Sigmoid colon (tissue), 6 donors: ENCODE measurements at regions not wholly inside any gene's neighbourhood (a gene's known extent, or its start where the extent isn't known, plus 50 kb on each side); places are given as distances from the start of the nearest gene placed in this dataset.

ENCODE experiments used
- DNase-seq: peaks from one replicate; pipeline ENCODE4 v3.0.0-alpha.2; 2019
- H3K27ac ChIP-seq, 4 donors: fragments of 200-600 bp; sonication (generic); one replicate each; pipeline ENCODE4 v1.5.1; 2016 to 2019; ENCODE audit warnings: mild to moderate bottlenecking in 1 of 4
- H3K27me3 ChIP-seq, 3 donors: fragments of 200-600 bp; sonication (generic); one replicate each; pipeline ENCODE4 v1.5.1; 2019; ENCODE audit warnings: mild to moderate bottlenecking in 1 of 3
- H3K36me3 ChIP-seq, 4 donors: fragments of 200-600 bp; sonication (generic); one replicate each; pipeline ENCODE4 v1.5.1; 2016 to 2019
- H3K4me1 ChIP-seq, 4 donors: fragments of 200-600 bp; sonication (generic); one replicate each; pipeline ENCODE4 v1.5.1; 2017 to 2019
- H3K4me3 ChIP-seq, 4 donors: fragments of 200-600 bp; sonication (generic); one replicate each; pipeline ENCODE4 v1.5.1; 2017 to 2019; ENCODE audit warnings: mild to moderate bottlenecking in 2 of 4, moderate library complexity in 1 of 4
- H3K9me3 ChIP-seq, 4 donors: fragments of 200-600 bp in 3 of 4; sonication (generic) in 3 of 4; one replicate each; pipeline versions ENCODE4 v1.5.1 to v1.6.1; 2013 to 2019
- EP300 ChIP-seq, 4 donors: sonication (generic); formaldehyde crosslinking; IDR thresholded peaks; one replicate each; pipeline ENCODE4 v1.6.1; 2017; ENCODE audit warnings: antibody characterized with exemption in 4 of 4
- POLR2A ChIP-seq, 2 donors: fragments of 450-650 bp; IDR thresholded peaks; one replicate each; pipeline ENCODE4 v1.6.1; 2016; ENCODE audit warnings: antibody characterized with exemption in 2 of 2, mild to moderate bottlenecking in 2 of 2, moderate library complexity in 2 of 2
- POLR2AphosphoS5 ChIP-seq, 4 donors: sonication (generic); formaldehyde crosslinking; IDR thresholded peaks; one replicate each; pipeline ENCODE4 v1.6.1; 2017; ENCODE audit warnings: antibody characterized with exemption in 4 of 4
- WGBS, 2 donors: extraction: QIAGEN DNeasy Blood & Tissue Kit; methylation state at CpG; one replicate each; pipeline ENCODE4 v1.1.7; 2013; 5-methylcytosine and 5-hydroxymethylcytosine counted together
- intact Hi-C: fragments of 100-400 bp; cut with DNase I; formaldehyde crosslinking; loops from one replicate; pipeline ENCODE4 v1.15.1; 2023
- TF ChIP-seq, protein P1 (sequence below), 4 experiments: fragments of 450-650 bp in 3 of 4; fragments of 200-600 bp in 1 of 4; IDR thresholded peaks; one replicate each; pipeline ENCODE4 v1.5.1; 2016 to 2019; ENCODE audit warnings: antibody characterized with exemption in 4 of 4, mild to moderate bottlenecking in 3 of 4, moderate library complexity in 2 of 4
- donor health status: healthy with polysubstance abuse.
- donor health status: healthy.

DNA sequence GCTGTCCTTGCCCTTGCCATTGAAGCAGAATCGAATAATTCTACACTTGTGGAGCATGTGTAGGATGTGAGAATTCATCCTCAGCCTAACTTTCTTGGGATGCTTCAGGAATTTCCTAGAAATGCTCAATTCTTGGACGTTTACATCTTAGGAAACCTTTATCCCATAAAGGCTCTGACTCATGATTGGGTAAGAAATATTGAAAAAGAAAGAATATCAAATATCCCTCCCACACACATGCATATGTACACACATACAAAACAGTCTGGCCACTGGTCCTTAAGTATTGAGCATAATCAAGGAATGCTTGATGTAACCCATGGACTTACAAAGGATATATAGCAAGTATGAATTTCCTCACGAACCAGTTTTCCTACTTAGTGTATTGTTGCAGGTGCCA lies 83.9 kb upstream of the IPO9 start:
- H3K4me3 ChIP-seq = no peak overlapping the region
- intact Hi-C loops = no loop called here
- H3K27ac ChIP-seq = no peak overlapping the region
- H3K9me3 ChIP-seq = no peaks in the 10 kb centered on the region
- WGBS, 2 donors = 67 to 74% methylated on average over 3 of the region's 3 CpGs
- H3K27me3 ChIP-seq = no peaks in the 10 kb centered on the region
- DNase-seq = no peak
- H3K4me1 ChIP-seq = peaks cover 0 to 24% (median 20%) of the 10 kb centered on the region in 4 donors
- TF ChIP-seq, protein P1, sequence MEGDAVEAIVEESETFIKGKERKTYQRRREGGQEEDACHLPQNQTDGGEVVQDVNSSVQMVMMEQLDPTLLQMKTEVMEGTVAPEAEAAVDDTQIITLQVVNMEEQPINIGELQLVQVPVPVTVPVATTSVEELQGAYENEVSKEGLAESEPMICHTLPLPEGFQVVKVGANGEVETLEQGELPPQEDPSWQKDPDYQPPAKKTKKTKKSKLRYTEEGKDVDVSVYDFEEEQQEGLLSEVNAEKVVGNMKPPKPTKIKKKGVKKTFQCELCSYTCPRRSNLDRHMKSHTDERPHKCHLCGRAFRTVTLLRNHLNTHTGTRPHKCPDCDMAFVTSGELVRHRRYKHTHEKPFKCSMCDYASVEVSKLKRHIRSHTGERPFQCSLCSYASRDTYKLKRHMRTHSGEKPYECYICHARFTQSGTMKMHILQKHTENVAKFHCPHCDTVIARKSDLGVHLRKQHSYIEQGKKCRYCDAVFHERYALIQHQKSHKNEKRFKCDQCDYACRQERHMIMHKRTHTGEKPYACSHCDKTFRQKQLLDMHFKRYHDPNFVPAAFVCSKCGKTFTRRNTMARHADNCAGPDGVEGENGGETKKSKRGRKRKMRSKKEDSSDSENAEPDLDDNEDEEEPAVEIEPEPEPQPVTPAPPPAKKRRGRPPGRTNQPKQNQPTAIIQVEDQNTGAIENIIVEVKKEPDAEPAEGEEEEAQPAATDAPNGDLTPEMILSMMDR (IDR thresholded peaks at IDR 0.05) = no peak
- TF ChIP-seq POLR2A (IDR thresholded peaks at IDR 0.05) (no peak), POLR2AphosphoS5 (IDR thresholded peaks at IDR 0.05) (no peak), EP300 (IDR thresholded peaks at IDR 0.05) (no peak)
- H3K36me3 ChIP-seq = no peaks in the 10 kb centered on the region

DNA sequence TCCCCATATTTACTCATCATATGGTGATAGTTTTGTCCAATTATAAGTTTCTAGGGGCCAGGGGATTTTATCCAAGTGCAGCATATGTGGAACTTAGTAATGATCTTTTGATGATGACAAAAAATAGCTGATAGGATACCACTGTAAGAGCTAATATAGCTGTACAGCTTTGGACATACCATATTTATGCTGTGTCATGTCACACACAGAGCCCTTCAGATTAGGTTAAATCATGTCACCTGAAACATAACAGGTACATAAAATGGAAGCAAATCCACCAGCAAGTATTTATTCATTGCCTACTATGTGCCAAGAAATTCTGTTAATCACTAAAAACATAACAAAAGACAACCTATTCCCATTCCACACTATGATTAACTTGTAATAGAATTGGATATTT lies 82.8 kb upstream of the IPO9 start:
- TF ChIP-seq POLR2AphosphoS5 (IDR thresholded peaks at IDR 0.05) = no peak
- no peak for TF ChIP-seq POLR2A (IDR thresholded peaks at IDR 0.05)
- TF ChIP-seq, protein P1 (IDR thresholded peaks at IDR 0.05) = no peak
- Histone ChIP-seq H3K36me3 (no peaks in the 10 kb centered on the region), H3K9me3 (no peaks in the 10 kb centered on the region), H3K27ac (no peak overlapping the region), H3K4me1 (peaks cover 0 to 21% (median 13%) of the 10 kb centered on the region in 4 donors), H3K4me3 (no peak overlapping the region), H3K27me3 (no peaks in the 10 kb centered on the region)
- DNase-seq = no peak
- intact Hi-C loops = no loop called here

DNA sequence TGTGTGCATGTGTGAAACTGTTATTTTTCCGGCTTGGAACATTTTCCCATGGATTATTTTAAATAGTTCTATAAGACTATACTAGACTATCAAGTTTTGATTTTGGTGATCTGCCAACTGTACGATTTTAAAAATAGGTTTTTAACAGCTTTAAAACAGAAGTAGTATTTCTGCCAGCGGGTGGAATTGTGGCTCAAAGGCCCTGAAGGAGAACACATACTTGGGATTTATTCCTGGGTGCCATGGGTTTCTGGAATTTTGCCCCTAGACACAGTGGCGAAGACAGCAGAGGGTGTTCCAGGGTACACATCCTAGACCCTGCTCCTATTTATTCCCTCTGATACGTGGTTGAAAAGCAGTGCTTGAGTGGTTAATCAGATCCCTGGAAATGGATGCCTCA lies 81.7 kb upstream of the IPO9 start:
- TF ChIP-seq POLR2AphosphoS5 (IDR thresholded peaks at IDR 0.05) (no peak), EP300 (IDR thresholded peaks at IDR 0.05) (no peak), POLR2A (IDR thresholded peaks at IDR 0.05) (no peak)
- TF ChIP-seq, protein P1 (IDR thresholded peaks at IDR 0.05) = no peak
- H3K4me1 ChIP-seq = peaks cover 0 to 25% (median 8%) of the 10 kb centered on the region in 4 donors
- no peak overlapping the region for H3K4me3 ChIP-seq
- H3K36me3 ChIP-seq = no peaks in the 10 kb centered on the region
- H3K27ac ChIP-seq = no peak overlapping the region
- no peak for DNase-seq
- no peaks in the 10 kb centered on the region for H3K9me3 ChIP-seq
- intact Hi-C loops = no loop called here
- 86 to 88% methylated on average over 5 of the region's 5 CpGs for WGBS, 2 donors
- H3K27me3 ChIP-seq = no peaks in the 10 kb centered on the region

DNA sequence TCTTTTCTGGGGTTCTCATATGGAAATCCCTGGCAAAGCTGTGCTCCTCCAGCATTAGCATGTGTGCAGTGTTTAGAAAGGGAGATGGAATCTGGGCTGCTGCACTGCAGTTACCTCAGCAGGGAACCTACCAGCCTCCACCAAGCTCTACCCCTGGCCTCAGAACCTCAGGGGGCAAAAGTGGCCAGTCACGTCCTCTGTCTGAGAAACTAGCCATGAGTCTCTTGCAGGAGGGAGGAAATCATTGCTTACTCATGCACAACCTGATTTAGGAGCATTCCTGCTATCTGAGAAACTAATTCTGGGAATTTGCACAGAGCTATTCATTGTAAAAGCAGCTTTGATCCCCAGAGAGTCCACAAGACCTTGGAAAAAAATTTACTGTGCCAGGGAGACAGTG lies 80.6 kb upstream of the IPO9 start:
- H3K9me3 ChIP-seq = no peaks in the 10 kb centered on the region
- WGBS, 2 donors = 76 to 85% methylated on average over 1 of the region's 1 CpG
- peaks cover 0 to 31% (median 9%) of the 10 kb centered on the region in 4 donors for H3K4me1 ChIP-seq
- intact Hi-C loops = no loop called here
- H3K27ac ChIP-seq = no peak overlapping the region
- TF ChIP-seq POLR2A (IDR thresholded peaks at IDR 0.05) (no peak), POLR2AphosphoS5 (IDR thresholded peaks at IDR 0.05) (no peak), EP300 (IDR thresholded peaks at IDR 0.05) (no peak)
- TF ChIP-seq, protein P1 (IDR thresholded peaks at IDR 0.05) = no peak
- no peaks in the 10 kb centered on the region for H3K36me3 ChIP-seq
- H3K4me3 ChIP-seq = no peak overlapping the region
- no peak for DNase-seq
- no peaks in the 10 kb centered on the region for H3K27me3 ChIP-seq

DNA sequence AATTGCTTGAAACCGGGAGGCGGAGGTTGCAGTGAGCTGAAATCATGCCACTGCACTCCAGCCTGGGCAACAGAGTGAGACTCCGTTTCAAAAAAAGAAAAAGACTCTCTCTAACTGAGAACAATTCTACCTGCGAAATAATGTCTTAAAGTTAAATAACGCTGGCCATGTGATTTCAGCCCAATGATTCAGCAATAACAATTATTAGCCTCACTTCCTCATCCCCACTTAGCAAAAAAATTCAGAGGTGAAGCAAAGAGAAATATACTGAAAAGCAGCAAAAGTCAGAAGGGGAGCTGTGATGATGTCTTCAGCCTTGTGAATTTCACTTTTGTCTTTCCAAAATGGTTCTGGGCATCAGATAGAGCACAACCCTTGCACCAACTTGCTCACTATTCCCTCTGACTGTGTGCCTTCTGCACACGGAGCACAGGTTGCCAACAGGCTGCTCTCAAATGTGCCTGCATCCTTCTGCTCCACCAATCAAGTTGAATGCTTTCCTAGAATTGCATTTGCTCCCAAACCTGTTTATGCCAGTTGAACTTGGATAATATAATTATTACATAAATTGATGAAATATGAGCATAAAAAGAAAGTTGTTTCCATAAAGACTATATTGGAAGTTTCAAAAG lies 79.8 kb upstream of the IPO9 start:
- Histone ChIP-seq H3K27me3 (no peaks in the 10 kb centered on the region), H3K36me3 (no peaks in the 10 kb centered on the region), H3K9me3 (no peaks in the 10 kb centered on the region), H3K4me3 (no peak overlapping the region), H3K4me1 (peaks cover 0 to 40% (median 14%) of the 10 kb centered on the region in 4 donors), H3K27ac (no peak overlapping the region)
- DNase-seq = no peak
- TF ChIP-seq EP300 (IDR thresholded peaks at IDR 0.05) (no peak), POLR2A (IDR thresholded peaks at IDR 0.05) (no peak), POLR2AphosphoS5 (IDR thresholded peaks at IDR 0.05) (no peak)
- TF ChIP-seq, protein P1 (IDR thresholded peaks at IDR 0.05) = no peak
- 78 to 91% methylated on average over 6 of the region's 6 CpGs for WGBS, 2 donors
- intact Hi-C loops = no loop called here
